Endothelial cell of umbilical vein (primary cell): ENCODE measurements at regions not wholly inside any gene's neighbourhood (a gene's known extent, or its start where the extent isn't known, plus 50 kb on each side); places are given as distances from the start of the nearest gene placed in this dataset.

Experiments used
- BruUV-seq: library from RNA; stranded (reverse); fragments of 400-500 nt; replicated peaks from 2 replicates; lab custom pipeline; 2021; lab: Mats Ljungman, UMichigan
- CTCF ChIA-PET: fragments of 300-600, 350-600 bp; sonication (Branson Sonifier 250); formaldehyde crosslinking; loops from one replicate; lab custom pipeline; 2021; ENCODE audit warnings: antibody characterized with exemption, inconsistent platforms; lab: Charles Lee
- POLR2A ChIA-PET: fragments of 300-600, 350-600 bp; sonication (Branson Sonifier 250); formaldehyde crosslinking; loops from one replicate; lab custom pipeline; 2021; ENCODE audit warnings: antibody characterized with exemption, inconsistent platforms; lab: Charles Lee
- DNase-seq: peaks from one replicate; pipeline ENCODE4 v3.0.0-alpha.2; 2011; ENCODE audit warnings: low read depth, low spot score
- FAIRE-seq: peaks from 2 replicates; lab custom pipeline; 2011; peaks lifted over from hg19 to GRCh38; lab: Jason Lieb, UNC
- H2AFZ ChIP-seq: 2 replicates; pipeline ENCODE4 v1.6.0; 2012; ENCODE audit warnings: low read depth, low read length, control low read depth, inconsistent platforms
- H3K27ac ChIP-seq: 2 replicates; pipeline ENCODE4 v1.5.1; 2011; ENCODE audit warnings: low read depth, mild to moderate bottlenecking, control low read depth, low read length, moderate library complexity; ENCODE audit not compliant: insufficient read depth
- H3K27me3 ChIP-seq, 2 experiments: 2 replicates each; pipeline versions ENCODE4 v1.6.0 to v1.6.1; 2011; ENCODE audit warnings: low read length in 2 of 2, mixed read lengths in 1 of 2; ENCODE audit not compliant: control insufficient read depth in 2 of 2, insufficient read depth in 2 of 2
- H3K36me3 ChIP-seq, 2 experiments: 2 replicates in 1 of 2; 3 replicates in 1 of 2; pipeline ENCODE4 v1.5.1; 2011; ENCODE audit warnings: low read length in 2 of 2, mild to moderate bottlenecking in 1 of 2, moderate library complexity in 1 of 2; ENCODE audit not compliant: control insufficient read depth in 2 of 2, insufficient read depth in 2 of 2; ENCODE audit errors: extremely low read depth in 1 of 2
- H3K4me1 ChIP-seq: 3 replicates; pipeline ENCODE4 v1.5.1; 2011; ENCODE audit warnings: mild to moderate bottlenecking, low read length; ENCODE audit not compliant: control insufficient read depth, insufficient read depth; ENCODE audit errors: extremely low read depth
- H3K4me2 ChIP-seq: 2 replicates; pipeline ENCODE4 v1.6.1; 2011; ENCODE audit warnings: low read length, control low read depth, mixed read lengths; ENCODE audit not compliant: insufficient read depth
- H3K4me3 ChIP-seq, 3 experiments: fragments of 200-600 bp in 1 of 3; sonication (generic), shearing (Covaris generic) in 1 of 3; replicated peaks in 1 of 3; 2 replicates each; pipeline ENCODE4 v1.5.1; 2011 to 2016; ENCODE audit warnings: control low read depth in 3 of 3, low read length in 3 of 3, mild to moderate bottlenecking in 2 of 3, inconsistent platforms in 1 of 3, low read depth in 1 of 3, moderate library complexity in 1 of 3; ENCODE audit not compliant: insufficient read depth in 1 of 3
- H3K79me2 ChIP-seq: 2 replicates; pipeline ENCODE4 v1.6.0; 2012; ENCODE audit warnings: low read length, inconsistent platforms; ENCODE audit not compliant: control insufficient read depth, insufficient read depth
- H3K9ac ChIP-seq: replicated peaks from 2 replicates; pipeline ENCODE3; 2011; ENCODE audit warnings: low read length, control low read depth; ENCODE audit not compliant: insufficient read depth; ENCODE audit errors: extremely low read depth
- H3K9me1 ChIP-seq: replicated peaks from 3 replicates; pipeline ENCODE4 v1.6.0; 2011; ENCODE audit warnings: mild to moderate bottlenecking, low read length; ENCODE audit not compliant: control insufficient read depth, insufficient read depth; ENCODE audit errors: extremely low read depth
- H3K9me3 ChIP-seq: replicated peaks from 2 replicates; pipeline ENCODE4 v1.5.1; 2012; ENCODE audit warnings: low read length, inconsistent platforms; ENCODE audit not compliant: control insufficient read depth, insufficient read depth
- H4K20me1 ChIP-seq: replicated peaks from 2 replicates; pipeline ENCODE3; 2011; ENCODE audit warnings: mild to moderate bottlenecking, low read length; ENCODE audit not compliant: control insufficient read depth, insufficient read depth; ENCODE audit errors: extremely low read depth
- EZH2 ChIP-seq: IDR thresholded peaks from 2 replicates; pipeline ENCODE4 v1.6.1; 2012; ENCODE audit warnings: borderline replicate concordance, low read depth, mild to moderate bottlenecking, moderate library complexity, low read length, inconsistent platforms; ENCODE audit not compliant: severe bottlenecking
- FOS ChIP-seq: IDR thresholded peaks from 2 replicates; pipeline ENCODE4 v1.6.1; 2011; ENCODE audit warnings: mild to moderate bottlenecking, low read length, moderate library complexity, borderline replicate concordance; ENCODE audit not compliant: insufficient read depth
- GATA2 ChIP-seq: IDR thresholded peaks from 2 replicates; pipeline ENCODE4 v1.7.0; 2011; ENCODE audit warnings: low read depth, mild to moderate bottlenecking, moderate library complexity, mixed read lengths, low read length; ENCODE audit not compliant: insufficient read length, insufficient read depth
- JUN ChIP-seq: IDR thresholded peaks from 2 replicates; pipeline ENCODE4 v1.6.1; 2011; ENCODE audit warnings: borderline replicate concordance, low read depth; ENCODE audit not compliant: insufficient read length, insufficient read depth
- POLR2A ChIP-seq: IDR thresholded peaks from 2 replicates; pipeline ENCODE4 v1.6.1; 2012; ENCODE audit warnings: low read depth, mild to moderate bottlenecking, control low read depth, low read length
- POLR2AphosphoS5 ChIP-seq: IDR thresholded peaks from 2 replicates; pipeline ENCODE4 v1.6.1; 2012; ENCODE audit warnings: low read depth, mild to moderate bottlenecking, control low read depth, low read length, moderate library complexity; ENCODE audit not compliant: insufficient read depth
- dilution Hi-C: fragments of 300-500 bp; cut with MboI; formaldehyde crosslinking; loops from one replicate; pipeline ENCODE4 v1.15.0; 2019; ENCODE audit warnings: low sequenced_read_pairs; ENCODE audit not compliant: extremely low pct_ligation_motif_present
- intact Hi-C: fragments of 100-400 bp; cut with micrococcal nuclease; formaldehyde crosslinking; loops from one replicate; pipeline ENCODE4 v1.10.0; 2022

DNA sequence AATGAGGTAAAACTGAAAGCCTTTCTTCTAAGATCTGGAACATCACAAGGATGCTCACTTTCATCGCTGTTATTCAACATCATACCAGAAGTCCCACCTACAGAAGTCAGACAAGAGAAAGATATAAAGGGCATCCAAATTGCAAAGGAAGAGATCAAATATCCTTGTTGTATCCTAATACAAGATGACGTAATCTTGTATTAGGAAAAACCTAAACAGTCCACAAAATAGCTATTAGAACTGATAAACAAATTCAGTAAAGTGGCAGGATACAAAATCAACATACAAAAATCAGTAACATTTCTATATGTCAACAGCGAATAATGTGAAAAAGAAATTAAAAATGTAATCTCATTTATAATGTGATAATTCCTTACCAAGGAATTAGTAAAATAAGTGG, 195.1 kb upstream of the CBLB start:
- no peak overlapping the region for H3K27ac ChIP-seq
- no peaks in the 10 kb centered on the region for H3K27me3 ChIP-seq
- TF ChIP-seq JUN (no peak), FOS (no peak)
- no peaks in the 10 kb centered on the region for H3K9me1 ChIP-seq
- no peaks in the 10 kb centered on the region for H3K9me3 ChIP-seq
- no peak for DNase-seq
- no peak overlapping the region for H3K9ac ChIP-seq
- CTCF ChIA-PET: no interaction called here
- H3K79me2 ChIP-seq: no peaks in the 10 kb centered on the region
- H3K4me3 ChIP-seq: no peak overlapping the region
- H2AFZ ChIP-seq: no peak overlapping the region
- no peaks in the 10 kb centered on the region for H4K20me1 ChIP-seq
- POLR2A ChIA-PET: no interaction called here
- no peak for FAIRE-seq
- dilution Hi-C loops: no loop called here
- H3K4me1 ChIP-seq: no peaks in the 10 kb centered on the region
- intact Hi-C loops: no loop called here
- no TSS peak for BruUV-seq
- no peak overlapping the region for H3K4me2 ChIP-seq
- H3K36me3 ChIP-seq: no peaks in the 10 kb centered on the region

DNA sequence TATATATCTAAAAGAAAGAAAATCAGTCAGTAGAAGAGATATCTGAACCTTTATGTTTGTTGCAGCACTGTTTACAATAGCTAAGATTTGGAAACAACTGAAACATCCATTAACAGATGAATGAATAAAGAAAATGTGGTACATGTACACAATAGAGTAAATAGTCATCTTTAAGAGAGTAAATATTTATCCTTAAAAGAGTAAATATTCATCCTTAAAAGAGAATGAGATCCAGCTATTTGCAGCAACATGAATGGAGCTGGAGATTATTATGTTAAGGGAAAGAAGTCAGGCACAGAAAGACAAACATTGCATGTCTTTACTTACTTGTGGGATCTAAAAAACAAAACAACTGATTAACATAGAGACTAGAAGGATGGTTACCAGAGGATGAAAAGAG, 197.0 kb upstream of the CBLB start:
- intact Hi-C loops (no loop called here), dilution Hi-C loops (no loop called here)
- Histone ChIP-seq H3K36me3 (no peaks in the 10 kb centered on the region), H3K9me1 (no peaks in the 10 kb centered on the region), H3K4me3 (no peak overlapping the region), H3K9ac (no peak overlapping the region), H3K4me2 (no peak overlapping the region), H3K27me3 (no peaks in the 10 kb centered on the region), H3K4me1 (no peaks in the 10 kb centered on the region), H4K20me1 (no peaks in the 10 kb centered on the region), H3K9me3 (no peaks in the 10 kb centered on the region), H3K79me2 (no peaks in the 10 kb centered on the region), H3K27ac (no peak overlapping the region), H2AFZ (no peak overlapping the region)
- ChIA-PET CTCF (no interaction called here), POLR2A (no interaction called here)
- BruUV-seq: no TSS peak
- DNase-seq: no peak
- no peak for TF ChIP-seq GATA2
- no peak for TF ChIP-seq POLR2AphosphoS5
- no peak for TF ChIP-seq JUN
- no peak for TF ChIP-seq POLR2A
- TF ChIP-seq EZH2: no peak
- FAIRE-seq: no peak
